RWPE2 (cell line): ENCODE measurements at regions not wholly inside any gene's neighbourhood (a gene's known extent, or its start where the extent isn't known, plus 50 kb on each side); places are given as distances from the start of the nearest gene placed in this dataset.

ENCODE experiments used
- ATAC-seq: fragments of 200-7000 bp; cut with Tn5 transposase; 3 replicates; pipeline ENCODE4 v1.9.1; 2021; ENCODE audit warnings: low read depth
- DNase-seq: peaks from one replicate; pipeline ENCODE4 v3.0.0-alpha.2; 2020; ENCODE audit warnings: low spot score
- H3K27ac ChIP-seq: fragments of 450-650 bp; 2 replicates; pipeline ENCODE4 v1.5.1; 2017; ENCODE audit warnings: mild to moderate bottlenecking; ENCODE audit not compliant: poor library complexity, severe bottlenecking
- H3K27me3 ChIP-seq: fragments of 250-450 bp; sonication (Bioruptor Pico); 2 replicates; pipeline ENCODE4 v1.5.1; 2021; ENCODE audit warnings: mild to moderate bottlenecking, moderate library complexity; ENCODE audit not compliant: insufficient read depth, poor library complexity, severe bottlenecking
- H3K36me3 ChIP-seq: fragments of 250-450 bp; sonication (Bioruptor Pico); 2 replicates; pipeline ENCODE4 v1.5.1; 2020; ENCODE audit warnings: low read depth, mild to moderate bottlenecking, moderate library complexity
- H3K4me1 ChIP-seq: fragments of 250-450 bp; sonication (Bioruptor Pico); 2 replicates; pipeline ENCODE4 v1.5.1; 2021; ENCODE audit warnings: mild to moderate bottlenecking, moderate library complexity; ENCODE audit not compliant: insufficient read depth, poor library complexity, severe bottlenecking
- H3K4me3 ChIP-seq: fragments of 250-450 bp; sonication (Bioruptor Pico); 2 replicates; pipeline ENCODE4 v1.5.1; 2021; ENCODE audit warnings: mild to moderate bottlenecking, moderate library complexity; ENCODE audit not compliant: severe bottlenecking
- H3K9me3 ChIP-seq: fragments of 250-450 bp; sonication (Bioruptor Pico); 2 replicates; pipeline ENCODE4 v1.5.1; 2021; ENCODE audit warnings: mild to moderate bottlenecking, moderate library complexity; ENCODE audit not compliant: severe bottlenecking
- TF ChIP-seq, protein P1 (sequence below): fragments of 450-650 bp; IDR thresholded peaks from one replicate; pipeline ENCODE4 v1.5.1; 2017; ENCODE audit warnings: mild to moderate bottlenecking, moderate library complexity; ENCODE audit not compliant: poor library complexity, severe bottlenecking

DNA sequence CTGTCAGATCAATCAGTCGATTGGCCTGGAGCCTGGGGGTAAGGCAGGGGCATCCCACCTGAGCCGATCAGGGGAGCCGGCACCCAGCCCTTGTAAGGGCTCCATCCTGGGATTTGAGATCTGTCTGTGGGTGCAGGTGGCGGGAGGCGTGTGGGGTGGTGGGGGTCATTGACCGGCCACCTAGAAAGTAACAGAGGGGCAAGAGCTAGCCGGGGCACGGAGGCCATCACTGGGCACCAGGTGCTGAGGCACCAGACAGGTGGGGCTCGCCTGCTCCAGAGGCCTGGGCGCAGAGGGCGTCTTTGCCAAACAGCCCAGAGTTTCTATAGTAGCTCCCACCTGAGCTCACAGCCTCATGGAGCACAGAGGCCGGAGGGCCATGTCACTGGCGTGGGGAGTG is 55.5 kb upstream of the ADGRA1 start:
- ATAC-seq (no peak), DNase-seq (no peak)

DNA sequence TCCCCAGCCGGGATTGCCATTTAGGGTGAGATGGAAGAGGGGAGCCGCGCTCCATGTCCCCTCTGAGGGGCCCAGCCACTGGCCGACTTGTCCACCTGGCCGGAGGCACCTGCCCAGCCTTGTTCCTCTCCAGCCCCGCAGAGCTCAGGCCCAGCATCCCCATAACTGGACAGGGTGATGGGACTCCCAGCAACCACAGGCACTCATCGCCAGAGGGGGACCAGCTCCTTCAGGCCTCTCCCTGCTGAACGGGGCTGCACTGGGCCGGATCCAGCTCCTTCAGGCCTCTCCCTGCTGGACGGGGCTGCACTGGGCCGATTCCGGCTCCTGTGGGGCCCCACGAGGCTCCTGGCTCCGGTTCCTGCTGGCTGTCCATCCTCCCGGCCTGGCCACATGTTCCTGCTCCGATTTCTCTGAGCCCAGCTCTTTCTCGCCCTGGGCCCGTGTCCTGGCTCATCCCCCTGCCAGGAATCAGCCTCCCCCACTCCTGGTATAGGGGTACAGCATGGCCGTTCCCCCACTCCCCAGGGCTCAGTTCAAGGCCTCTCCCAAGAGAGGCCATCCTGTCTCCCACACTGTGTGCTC is 56.1 kb upstream of the ADGRA1 start:
- Histone ChIP-seq H3K36me3 (no peaks in the 10 kb centered on the region), H3K9me3 (no peaks in the 10 kb centered on the region), H3K4me1 (no peaks in the 10 kb centered on the region), H3K4me3 (no peak overlapping the region), H3K27ac (no peak overlapping the region), H3K27me3 (peaks cover 64% of the 10 kb centered on the region)
- ATAC-seq (no peak), DNase-seq (no peak)
- TF ChIP-seq, protein P1, sequence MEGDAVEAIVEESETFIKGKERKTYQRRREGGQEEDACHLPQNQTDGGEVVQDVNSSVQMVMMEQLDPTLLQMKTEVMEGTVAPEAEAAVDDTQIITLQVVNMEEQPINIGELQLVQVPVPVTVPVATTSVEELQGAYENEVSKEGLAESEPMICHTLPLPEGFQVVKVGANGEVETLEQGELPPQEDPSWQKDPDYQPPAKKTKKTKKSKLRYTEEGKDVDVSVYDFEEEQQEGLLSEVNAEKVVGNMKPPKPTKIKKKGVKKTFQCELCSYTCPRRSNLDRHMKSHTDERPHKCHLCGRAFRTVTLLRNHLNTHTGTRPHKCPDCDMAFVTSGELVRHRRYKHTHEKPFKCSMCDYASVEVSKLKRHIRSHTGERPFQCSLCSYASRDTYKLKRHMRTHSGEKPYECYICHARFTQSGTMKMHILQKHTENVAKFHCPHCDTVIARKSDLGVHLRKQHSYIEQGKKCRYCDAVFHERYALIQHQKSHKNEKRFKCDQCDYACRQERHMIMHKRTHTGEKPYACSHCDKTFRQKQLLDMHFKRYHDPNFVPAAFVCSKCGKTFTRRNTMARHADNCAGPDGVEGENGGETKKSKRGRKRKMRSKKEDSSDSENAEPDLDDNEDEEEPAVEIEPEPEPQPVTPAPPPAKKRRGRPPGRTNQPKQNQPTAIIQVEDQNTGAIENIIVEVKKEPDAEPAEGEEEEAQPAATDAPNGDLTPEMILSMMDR: no peak

More for the DNA sequence above, 55.5 kb upstream of the ADGRA1 start:
- H3K4me3 ChIP-seq: no peak overlapping the region
- H3K9me3 ChIP-seq: no peaks in the 10 kb centered on the region
- TF ChIP-seq, protein P1: no peak
- H3K4me1 ChIP-seq: no peaks in the 10 kb centered on the region
- H3K27ac ChIP-seq: no peak overlapping the region
- no peaks in the 10 kb centered on the region for H3K36me3 ChIP-seq
- H3K27me3 ChIP-seq: peaks cover 65% of the 10 kb centered on the region

DNA sequence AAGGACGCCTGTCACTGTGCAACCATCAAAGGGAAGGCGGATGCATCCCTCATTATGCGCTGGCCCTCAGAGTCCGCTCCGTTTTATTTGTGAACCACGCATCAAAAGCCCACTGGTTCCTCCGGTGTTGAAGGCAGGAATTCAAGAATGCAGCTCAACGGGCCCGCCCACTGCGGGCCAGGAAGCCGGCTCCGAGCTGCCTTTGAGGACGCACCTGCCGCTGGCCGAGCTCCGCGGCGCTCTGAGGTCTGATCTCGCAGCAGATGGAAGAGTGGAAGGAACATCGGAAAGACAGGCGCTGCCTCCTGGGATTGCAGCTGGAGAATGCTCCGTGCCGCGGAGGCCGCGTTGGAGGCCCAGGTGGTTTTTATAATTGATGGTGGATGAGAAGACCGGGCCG is 56.9 kb upstream of the ADGRA1 start:
- no peaks in the 10 kb centered on the region for H3K4me1 ChIP-seq
- TF ChIP-seq, protein P1: no peak
- H3K9me3 ChIP-seq: no peaks in the 10 kb centered on the region
- no peak overlapping the region for H3K27ac ChIP-seq
- no peak for DNase-seq
- no peaks in the 10 kb centered on the region for H3K36me3 ChIP-seq
- H3K4me3 ChIP-seq: no peak overlapping the region
- peaks cover 64% of the 10 kb centered on the region for H3K27me3 ChIP-seq
- ATAC-seq: no peak

DNA sequence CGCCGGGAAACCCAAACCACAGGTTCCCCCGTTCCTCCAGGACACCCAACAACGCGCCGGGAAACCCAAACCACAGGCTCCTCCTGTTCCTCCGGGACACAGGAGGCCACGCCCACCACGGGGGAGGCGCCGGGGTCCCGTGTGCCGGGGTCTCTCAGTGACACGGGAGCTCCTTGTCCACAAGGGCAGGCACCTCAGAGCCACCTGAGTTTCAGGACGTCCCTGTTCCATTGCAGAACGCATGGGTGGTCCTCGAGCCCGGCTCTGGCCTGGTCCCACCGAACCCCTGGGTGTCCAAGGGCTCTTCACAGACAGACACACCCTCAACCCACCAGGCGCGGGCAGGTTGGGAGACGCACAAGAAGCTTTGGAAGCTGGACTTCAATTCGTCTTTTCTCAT is 57.6 kb upstream of the ADGRA1 start:
- Histone ChIP-seq H3K27ac (no peak overlapping the region), H3K36me3 (no peaks in the 10 kb centered on the region), H3K4me3 (no peak overlapping the region), H3K4me1 (no peaks in the 10 kb centered on the region), H3K9me3 (no peaks in the 10 kb centered on the region), H3K27me3 (peaks cover 63% of the 10 kb centered on the region)
- TF ChIP-seq, protein P1: no peak
- no peak for DNase-seq
- no peak for ATAC-seq

DNA sequence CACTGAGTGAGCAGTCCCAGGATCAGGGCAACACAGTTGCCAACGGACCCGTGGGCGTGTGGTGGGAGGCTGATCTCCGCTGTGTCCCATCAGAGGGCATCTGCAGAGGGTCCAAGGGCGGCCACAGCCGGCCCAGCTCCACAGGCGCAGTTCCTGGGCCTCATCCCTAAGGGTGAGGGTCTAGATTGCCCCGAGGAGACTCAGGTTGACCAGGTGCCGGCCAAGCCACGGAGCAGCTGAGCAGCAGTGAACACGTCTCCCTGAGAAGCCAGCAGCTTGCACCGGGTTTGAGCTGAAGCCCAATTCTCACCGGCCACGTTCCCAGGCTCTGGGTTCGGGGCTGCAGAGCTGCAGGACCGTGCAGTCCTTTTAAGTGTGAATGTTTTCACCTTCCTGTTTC is 58.8 kb upstream of the ADGRA1 start:
- Histone ChIP-seq H3K4me1 (no peaks in the 10 kb centered on the region), H3K27ac (no peak overlapping the region), H3K36me3 (no peaks in the 10 kb centered on the region), H3K4me3 (no peak overlapping the region), H3K27me3 (peaks cover 58% of the 10 kb centered on the region), H3K9me3 (no peaks in the 10 kb centered on the region)
- TF ChIP-seq, protein P1: no peak
- DNase-seq (no peak), ATAC-seq (no peak)
